ENCODE measurements at regions not wholly inside any gene's neighbourhood (a gene's known extent, or its start where the extent isn't known, plus 50 kb on each side); places are given as distances from the start of the nearest gene placed in this dataset.

DNA sequence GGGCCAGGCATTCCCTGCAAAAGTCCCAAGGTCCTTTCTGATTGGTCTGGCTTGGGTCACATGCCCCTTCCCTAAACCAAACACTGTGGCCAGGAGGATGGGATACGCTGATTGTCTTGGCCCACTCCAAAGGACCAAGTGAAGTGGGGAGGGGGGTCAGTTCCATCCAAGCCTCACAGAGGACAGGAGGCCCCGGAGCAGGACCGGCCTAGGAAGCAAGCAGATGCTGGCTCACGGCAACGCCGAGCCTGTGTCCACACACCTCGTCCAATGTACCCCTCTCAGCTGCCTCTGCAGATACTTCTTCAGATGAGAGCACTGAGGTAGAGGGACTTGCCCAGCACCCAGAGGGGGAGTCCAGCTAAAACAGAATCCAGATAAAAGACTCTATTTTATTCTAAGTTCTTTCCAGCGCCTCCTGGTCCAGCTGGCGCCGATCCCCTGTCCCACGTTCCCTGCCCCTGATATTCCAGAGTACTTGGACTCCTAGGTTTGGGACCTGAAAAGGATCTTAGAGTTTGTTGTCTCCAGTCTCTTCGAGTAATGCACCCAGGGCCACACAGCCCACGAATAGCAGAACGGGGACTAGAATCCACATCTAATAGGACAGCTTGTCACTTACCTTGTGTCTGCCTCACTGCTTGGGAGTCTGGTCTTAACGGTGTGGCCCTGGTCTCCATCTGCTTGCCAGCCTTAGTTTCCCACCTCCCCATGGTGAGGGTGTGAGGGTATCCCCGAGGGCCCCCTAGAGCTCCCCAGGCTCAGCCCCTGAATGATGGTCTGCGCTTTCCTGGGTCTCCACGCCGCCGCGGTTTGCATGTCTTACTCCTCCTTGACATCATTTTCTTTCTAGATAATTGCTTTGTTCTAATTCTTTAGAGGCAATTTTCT is 72.4 kb upstream of the UNC5A start:
- POLR2A ChIA-PET: no interaction called here
- peaks cover 2% of the 10 kb centered on the region for H3K4me1 Mint-ChIP-seq
- no peak overlapping the region for H3K27ac Mint-ChIP-seq
- no peak for ATAC-seq (ENCODE audit: low read depth)
- no peaks in the 10 kb centered on the region for H3K36me3 Mint-ChIP-seq
- H3K9me3 Mint-ChIP-seq: no peaks in the 10 kb centered on the region
- no peak overlapping the region for H3K4me3 Mint-ChIP-seq
- no peak for DNase-seq
- peaks cover 50% of the 10 kb centered on the region for H3K27me3 Mint-ChIP-seq

DNA sequence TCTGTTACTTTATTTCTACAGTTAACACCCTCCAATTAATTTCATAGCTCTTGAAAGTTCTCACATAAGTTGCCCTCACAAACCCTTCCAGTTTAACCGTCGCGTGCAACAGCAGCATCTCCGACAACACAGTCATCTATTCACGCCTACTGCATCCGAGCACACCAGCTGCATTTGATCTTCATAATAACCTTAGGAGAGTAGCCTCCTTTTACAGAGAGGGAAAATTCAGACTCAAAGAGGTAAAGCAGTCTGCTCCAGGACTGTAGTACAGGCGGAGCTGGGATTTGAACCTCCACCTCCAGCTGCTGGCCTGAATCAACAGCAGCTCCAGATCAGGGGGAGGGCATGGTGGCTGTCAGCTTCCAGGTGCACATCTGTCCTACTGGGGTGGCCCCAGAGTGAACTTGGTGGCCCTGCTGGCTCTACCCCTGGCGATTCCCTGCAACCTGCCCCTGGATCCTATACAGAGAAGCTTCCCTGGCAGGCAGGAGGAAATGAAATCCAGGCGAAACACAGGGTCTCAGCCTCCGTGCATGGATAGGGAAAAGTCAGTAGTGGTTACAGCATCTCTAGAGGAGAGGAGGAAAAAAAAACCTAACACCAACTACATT is 71.6 kb upstream of the UNC5A start:
- DNase-seq: no peak
- POLR2A ChIA-PET: no interaction called here
- Mint-ChIP-seq H3K4me1 (peaks cover 2% of the 10 kb centered on the region), H3K36me3 (no peaks in the 10 kb centered on the region), H3K9me3 (no peaks in the 10 kb centered on the region), H3K27ac (no peak overlapping the region), H3K4me3 (no peak overlapping the region), H3K27me3 (peaks cover 56% of the 10 kb centered on the region)
- ATAC-seq (ENCODE audit: low read depth): no peak

DNA sequence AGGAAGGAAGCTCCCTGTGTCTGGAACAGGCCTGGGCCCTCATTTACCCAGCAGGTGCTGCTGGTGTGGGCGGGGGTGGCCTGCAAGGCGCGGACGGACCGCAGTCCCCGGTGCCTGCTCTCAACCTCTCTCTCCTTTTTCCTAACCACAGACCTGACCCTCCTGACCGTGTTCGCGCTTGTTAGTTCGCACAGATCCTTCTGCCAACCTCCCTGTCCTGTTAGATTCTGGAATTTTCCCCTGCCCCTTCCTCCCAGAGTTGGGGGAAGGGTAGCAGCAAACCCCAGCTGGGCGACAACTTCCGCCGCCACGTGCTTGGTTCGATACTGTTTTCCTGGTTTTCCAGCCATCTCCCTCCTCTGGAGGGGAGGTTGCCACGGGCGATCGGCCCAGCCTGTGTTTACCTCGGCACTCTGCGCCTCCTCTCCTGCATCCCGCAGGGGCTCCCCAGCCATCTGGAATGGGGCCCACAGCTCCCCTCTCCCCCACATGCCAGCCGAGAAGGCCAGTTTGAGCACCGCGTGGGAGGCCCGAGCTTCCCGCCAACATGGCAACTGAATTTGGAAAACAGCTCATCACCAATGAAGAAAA is 70.8 kb upstream of the UNC5A start:
- ATAC-seq (ENCODE audit: low read depth) (no peak), DNase-seq (no peak)
- peaks cover 64% of the 10 kb centered on the region for H3K27me3 Mint-ChIP-seq
- peaks cover 4% of the 10 kb centered on the region for H3K4me1 Mint-ChIP-seq
- H3K4me3 Mint-ChIP-seq: no peak overlapping the region
- POLR2A ChIA-PET: no interaction called here
- H3K36me3 Mint-ChIP-seq: no peaks in the 10 kb centered on the region
- H3K27ac Mint-ChIP-seq: no peak overlapping the region
- no peaks in the 10 kb centered on the region for H3K9me3 Mint-ChIP-seq

- H3K27ac Mint-ChIP-seq: no peak overlapping the region
- no peak for DNase-seq
- POLR2A ChIA-PET: no interaction called here
- no peaks in the 10 kb centered on the region for H3K36me3 Mint-ChIP-seq
- no peak overlapping the region for H3K4me3 Mint-ChIP-seq
- ATAC-seq (ENCODE audit: low read depth): no peak
- peaks cover 4% of the 10 kb centered on the region for H3K4me1 Mint-ChIP-seq
- H3K27me3 Mint-ChIP-seq: peaks cover 67% of the 10 kb centered on the region
- H3K9me3 Mint-ChIP-seq: no peaks in the 10 kb centered on the region
These were observed 70.1 kb upstream of the UNC5A start for GRCh38 chr5:176740131-176740701.

- ATAC-seq (ENCODE audit: low read depth) (no peak), DNase-seq (no peak)
- POLR2A ChIA-PET: no interaction called here
- H3K27ac Mint-ChIP-seq: no peak overlapping the region
- H3K9me3 Mint-ChIP-seq: no peaks in the 10 kb centered on the region
- H3K36me3 Mint-ChIP-seq: no peaks in the 10 kb centered on the region
- no peak overlapping the region for H3K4me3 Mint-ChIP-seq
- H3K4me1 Mint-ChIP-seq: peaks cover 10% of the 10 kb centered on the region
- H3K27me3 Mint-ChIP-seq: peaks cover 72% of the 10 kb centered on the region
These were observed 69.5 kb upstream of the UNC5A start for GRCh38 chr5:176740702-176741496.

DNA sequence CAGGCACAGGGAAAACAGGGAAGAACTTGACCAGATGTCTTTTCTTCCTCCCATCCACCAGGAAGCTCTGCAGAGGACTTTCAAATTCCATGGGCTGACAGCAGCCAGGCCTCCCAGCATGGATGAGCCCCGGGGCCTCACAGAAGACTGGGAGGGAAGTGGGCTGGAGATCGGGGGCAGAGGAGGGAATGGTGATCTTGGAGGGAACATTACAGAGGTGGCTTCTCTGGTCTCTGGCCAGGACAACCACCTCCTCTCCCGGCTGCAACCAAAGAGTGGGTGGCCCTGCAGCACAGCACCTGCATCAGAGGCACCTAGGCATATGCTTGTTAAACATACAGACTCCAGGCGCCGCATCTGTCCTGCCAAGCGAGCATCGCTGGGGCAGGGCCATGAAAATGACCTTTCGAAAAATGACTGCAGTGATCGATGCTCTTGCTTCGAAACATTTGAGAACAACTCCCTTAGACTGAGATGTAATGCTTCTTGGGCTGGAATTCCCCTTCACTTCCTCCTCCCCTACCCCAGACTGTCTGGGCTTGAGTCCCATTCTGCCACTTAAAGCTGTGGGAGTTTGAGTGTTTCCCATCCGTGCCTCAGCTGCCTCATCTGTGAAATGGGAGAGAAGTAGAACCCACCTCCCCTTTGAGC is 68.7 kb upstream of the UNC5A start:
- Mint-ChIP-seq H3K36me3 (no peaks in the 10 kb centered on the region), H3K9me3 (no peaks in the 10 kb centered on the region), H3K4me1 (peaks cover 12% of the 10 kb centered on the region), H3K4me3 (no peak overlapping the region), H3K27me3 (peaks cover 79% of the 10 kb centered on the region), H3K27ac (no peak overlapping the region)
- POLR2A ChIA-PET: no interaction called here
- ATAC-seq (ENCODE audit: low read depth) (no peak), DNase-seq (no peak)

- Mint-ChIP-seq H3K9me3 (no peaks in the 10 kb centered on the region), H3K36me3 (no peaks in the 10 kb centered on the region), H3K4me3 (no peak overlapping the region), H3K27me3 (peaks cover 83% of the 10 kb centered on the region), H3K27ac (no peak overlapping the region), H3K4me1 (peaks cover 12% of the 10 kb centered on the region)
- no peak for DNase-seq
- no peak for ATAC-seq (ENCODE audit: low read depth)
- POLR2A ChIA-PET: no interaction called here
These were observed 67.9 kb upstream of the UNC5A start for GRCh38 chr5:176742246-176743105.

DNA sequence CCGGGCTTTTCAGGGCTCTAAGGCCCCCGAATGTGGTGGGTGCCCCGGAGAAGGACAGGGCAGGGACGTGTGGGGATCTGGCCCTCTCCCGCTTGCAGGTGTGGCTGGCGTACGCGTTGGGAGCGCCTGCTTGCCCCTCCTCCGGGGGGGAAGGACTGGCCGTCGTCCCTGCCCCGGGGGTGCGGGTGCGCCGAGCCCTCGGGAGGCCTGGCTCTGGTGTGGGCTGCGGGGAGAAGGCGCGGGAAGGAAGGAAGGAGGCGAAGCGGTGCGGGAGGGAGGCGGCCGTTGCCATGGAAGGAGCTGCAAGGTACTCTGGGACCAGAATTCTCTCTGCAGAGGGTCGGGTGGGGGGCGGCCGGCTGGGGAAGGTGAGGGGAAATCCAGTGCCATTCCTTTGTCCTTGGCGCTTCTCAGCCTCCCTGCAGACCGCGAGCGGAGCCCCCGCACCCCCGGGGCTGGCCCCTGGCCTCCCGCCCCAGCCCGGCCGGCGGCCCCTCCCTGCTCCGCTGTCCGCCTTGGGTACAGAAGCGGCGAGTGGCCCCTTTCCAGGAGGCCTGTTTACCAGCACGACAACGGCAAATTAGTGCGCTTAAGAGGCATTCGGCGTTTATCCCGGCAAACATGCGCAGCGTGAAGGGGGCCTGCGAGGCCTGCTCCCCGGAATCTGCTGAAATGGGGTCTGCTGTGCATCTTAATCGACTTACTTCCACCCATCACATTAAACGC is 67.1 kb upstream of the UNC5A start:
- POLR2A ChIA-PET: no interaction called here
- Mint-ChIP-seq H3K27ac (no peak overlapping the region), H3K36me3 (no peaks in the 10 kb centered on the region), H3K4me3 (no peak overlapping the region), H3K4me1 (peaks cover 12% of the 10 kb centered on the region), H3K27me3 (peaks cover 82% of the 10 kb centered on the region), H3K9me3 (no peaks in the 10 kb centered on the region)
- ATAC-seq (ENCODE audit: low read depth) (no peak), DNase-seq (no peak)

GRCh38 chr5:176743868-176744583 is 66.3 kb upstream of the UNC5A start:
- no peaks in the 10 kb centered on the region for H3K9me3 Mint-ChIP-seq
- DNase-seq (no peak), ATAC-seq (ENCODE audit: low read depth) (no peak)
- H3K4me1 Mint-ChIP-seq: peaks cover 12% of the 10 kb centered on the region
- peaks cover 76% of the 10 kb centered on the region for H3K27me3 Mint-ChIP-seq
- POLR2A ChIA-PET: no interaction called here
- no peak overlapping the region for H3K4me3 Mint-ChIP-seq
- no peaks in the 10 kb centered on the region for H3K36me3 Mint-ChIP-seq
- no peak overlapping the region for H3K27ac Mint-ChIP-seq

DNA sequence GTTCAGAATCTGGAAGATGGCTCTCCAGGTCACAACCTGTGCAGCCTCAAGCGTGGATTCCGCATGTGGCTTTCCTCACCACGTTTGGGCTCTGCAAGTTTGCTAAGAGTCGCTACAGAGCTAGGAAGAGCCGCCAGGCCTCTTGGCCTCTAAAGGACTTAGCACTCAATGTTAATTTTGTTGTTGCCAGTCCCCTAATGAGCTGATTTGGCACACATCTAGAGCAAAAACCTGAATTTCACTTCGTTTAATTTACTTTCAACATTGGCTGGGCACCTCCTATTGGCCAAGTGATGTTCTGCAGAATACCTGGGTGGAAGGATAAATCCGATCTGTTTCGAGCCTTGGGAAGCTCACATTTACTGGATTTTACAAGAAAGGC is 65.8 kb upstream of the UNC5A start:
- POLR2A ChIA-PET: no interaction called here
- Mint-ChIP-seq H3K27ac (no peak overlapping the region), H3K27me3 (peaks cover 72% of the 10 kb centered on the region), H3K9me3 (no peaks in the 10 kb centered on the region), H3K4me1 (peaks cover 10% of the 10 kb centered on the region), H3K36me3 (no peaks in the 10 kb centered on the region), H3K4me3 (no peak overlapping the region)
- ATAC-seq (ENCODE audit: low read depth) (no peak), DNase-seq (no peak)

GRCh38 chr5:176747670-176748072 is 62.7 kb upstream of the UNC5A start:
- no peak for ATAC-seq (ENCODE audit: low read depth)

More at GRCh38 chr5:176747670-176748072, 62.7 kb upstream of the UNC5A start:
- Mint-ChIP-seq H3K27ac (no peak overlapping the region), H3K4me3 (no peak overlapping the region), H3K36me3 (no peaks in the 10 kb centered on the region), H3K9me3 (no peaks in the 10 kb centered on the region), H3K4me1 (peaks cover 10% of the 10 kb centered on the region), H3K27me3 (peaks cover 58% of the 10 kb centered on the region)
- POLR2A ChIA-PET: no interaction called here
- no peak for DNase-seq

Measured in activated naive CD8-positive, alpha-beta T cell treated with anti-CD3 and anti-CD28 coated beads, Interleukin-2, amount 10 ng/mL, durations not matched to agents 7 days and 5 days (primary cell).